ENCODE measurements at regions not wholly inside any gene's neighbourhood (a gene's known extent, or its start where the extent isn't known, plus 50 kb on each side); places are given as distances from the start of the nearest gene placed in this dataset.

DNA sequence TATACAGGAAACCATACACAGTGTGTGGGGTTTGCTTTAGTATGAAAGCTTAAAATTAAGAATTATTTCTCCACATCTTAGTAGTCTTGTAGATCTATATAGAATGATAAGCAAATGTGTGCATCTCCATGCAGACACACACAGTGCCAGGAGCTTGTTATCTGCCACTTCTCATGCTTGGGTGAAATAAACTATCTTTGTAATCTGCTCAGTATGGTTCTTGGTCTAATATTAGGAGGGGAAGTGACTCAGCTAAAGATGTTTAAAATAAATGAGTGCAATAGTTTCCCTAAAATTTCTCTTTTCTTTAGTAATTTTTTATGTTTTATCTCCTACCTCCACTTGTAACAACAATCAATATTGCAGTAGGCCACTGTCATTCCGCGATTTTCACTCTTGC is 689.6 kb downstream of the TAF11L14 start:
- Histone ChIP-seq H4K20me1 (replicated peaks in 1 of 2; ENCODE audit: control insufficient read depth in 1 of 2, insufficient read depth in 2 of 2, low read length in 2 of 2) (no peaks in the 10 kb centered on the region), H3K79me2 (ENCODE audit: control insufficient read depth in 1 of 2, insufficient read depth in 2 of 2, low read length in 2 of 2) (no peaks in the 10 kb centered on the region), H3K79me1 (ENCODE audit: low read depth, low read length) (no peaks in the 10 kb centered on the region), H3K4ac (replicated peaks; ENCODE audit: insufficient read length, low read depth, low read length) (no peak overlapping the region), H2BK12ac (ENCODE audit: low read depth, low read length) (no peak overlapping the region), H4K91ac (replicated peaks; ENCODE audit: insufficient read length, low read length) (no peak overlapping the region), H2AFZ (ENCODE audit: low read length) (no peak overlapping the region), H3K23me2 (ENCODE audit: low read depth, low read length) (no peaks in the 10 kb centered on the region), H4K8ac (ENCODE audit: extremely low read depth, insufficient read depth, low read length) (no peak overlapping the region), H3K4me1 (replicated peaks in 1 of 4; ENCODE audit: control insufficient read depth in 3 of 4, insufficient read depth in 4 of 4, low read length in 3 of 4) (no peaks in the 10 kb centered on the region), H3K18ac (ENCODE audit: extremely low read depth, low read length) (no peak overlapping the region), H3K56ac (replicated peaks; ENCODE audit: insufficient read length, low read depth, low read length) (no peak overlapping the region), H3K9me3 (ENCODE audit: insufficient read depth in 2 of 2, low read depth in 1 of 2, low read length in 1 of 2) (no peaks in the 10 kb centered on the region), H4K5ac (ENCODE audit: insufficient read length, low read depth, low read length) (no peak overlapping the region), H3K27me3 (replicated peaks in 1 of 4; ENCODE audit: control insufficient read depth in 3 of 4, extremely low read depth in 1 of 4, insufficient read depth in 3 of 4, low read length in 3 of 4) (no peaks in the 10 kb centered on the region), H2BK15ac (ENCODE audit: low read length) (no peak overlapping the region), H3K14ac (ENCODE audit: insufficient read length) (no peak overlapping the region), H3K23ac (ENCODE audit: insufficient read length) (no peak overlapping the region), H3K4me3 (ENCODE audit: extremely low read depth in 1 of 4, insufficient read depth in 2 of 4, low read depth in 3 of 4, low read length in 4 of 4) (no peak overlapping the region), H3K9ac (replicated peaks in 1 of 4; ENCODE audit: extremely low read depth in 1 of 4, low read depth in 3 of 4, low read length in 3 of 4) (no peak overlapping the region), H2BK20ac (ENCODE audit: low read length) (no peak overlapping the region), H2AK5ac (ENCODE audit: low read depth, low read length) (no peak overlapping the region), H3K36me3 (ENCODE audit: control insufficient read depth in 2 of 4, insufficient read depth in 4 of 4, low read length in 3 of 4) (no peaks in the 10 kb centered on the region), H2BK5ac (ENCODE audit: low read depth, low read length) (no peak overlapping the region), H3K27ac (ENCODE audit: low read depth, low read length) (no peak overlapping the region), H2BK120ac (replicated peaks; ENCODE audit: low read depth, low read length) (no peak overlapping the region), H3K4me2 (ENCODE audit: insufficient read depth in 1 of 2, low read depth in 2 of 2, low read length in 2 of 2) (no peak overlapping the region)
- WGBS, 2 experiments (ENCODE audit: extremely low coverage in 1 of 2, insufficient coverage in 1 of 2, insufficient read length in 1 of 2, insufficient replicate concordance in 2 of 2, low coverage in 1 of 2, low lambda C conversion rate in 2 of 2, missing lambda C conversion rate in 1 of 2) = 83% methylated on average over 2 of the region's 2 CpGs; no CpG with 5 or more reads in 1 of the 2 experiments
- ChIA-PET POLR2A (ENCODE audit: partially characterized antibody) (no interaction called here), CTCF (ENCODE audit: partially characterized antibody) (no interaction called here)
- FAIRE-seq = no peak
- DNase-seq (ENCODE audit: low read depth in 1 of 2, low spot score in 2 of 2) = no peak
- no peak for TF ChIP-seq EGR1 (IDR thresholded peaks at IDR 0.05; ENCODE audit: borderline replicate concordance, low read depth, low read length)
- TF ChIP-seq RXRA (IDR thresholded peaks at IDR 0.05; ENCODE audit: insufficient read depth, low read depth, low read length) = no peak
- TF ChIP-seq SP2 (IDR thresholded peaks at IDR 0.05; ENCODE audit: low read length) = no peak
- no peak for TF ChIP-seq BCL11A (IDR thresholded peaks at IDR 0.05; ENCODE audit: low read depth in 2 of 2, low read length in 2 of 2)
- TF ChIP-seq HDAC2 (IDR thresholded peaks at IDR 0.05; ENCODE audit: borderline replicate concordance in 1 of 2, low read depth in 2 of 2, low read length in 2 of 2) = no peak
- TF ChIP-seq, protein P1, sequence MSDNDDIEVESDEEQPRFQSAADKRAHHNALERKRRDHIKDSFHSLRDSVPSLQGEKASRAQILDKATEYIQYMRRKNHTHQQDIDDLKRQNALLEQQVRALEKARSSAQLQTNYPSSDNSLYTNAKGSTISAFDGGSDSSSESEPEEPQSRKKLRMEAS (IDR thresholded peaks at IDR 0.05) = no peak
- TF ChIP-seq BRCA1 (IDR thresholded peaks at IDR 0.05; ENCODE audit: low read depth, low read length) = no peak
- no peak for TF ChIP-seq SRF (IDR thresholded peaks at IDR 0.05; ENCODE audit: low read depth, low read length)
- TF ChIP-seq KDM4A (IDR thresholded peaks at IDR 0.05; ENCODE audit: low read depth, low read length, severe bottlenecking) = no peak
- TF ChIP-seq SIN3A (conservative IDR thresholded peaks at IDR 0.05 in 1 of 2, IDR thresholded peaks at IDR 0.05 in 1 of 2; ENCODE audit: low read depth in 1 of 2, low read length in 2 of 2) = no peak
- TF ChIP-seq SP1 (IDR thresholded peaks at IDR 0.05; ENCODE audit: low read depth, low read length) = no peak
- no peak for TF ChIP-seq NANOG (IDR thresholded peaks at IDR 0.05; ENCODE audit: insufficient read depth, low read depth, low read length, poor library complexity, severe bottlenecking)
- no peak for TF ChIP-seq TCF12 (IDR thresholded peaks at IDR 0.05; ENCODE audit: low read depth, low read length)
- TF ChIP-seq BACH1 (IDR thresholded peaks at IDR 0.05; ENCODE audit: low read length) = no peak
- TF ChIP-seq PHF8 (conservative IDR thresholded peaks at IDR 0.05; ENCODE audit: low read depth, low read length) = no peak
- TF ChIP-seq JUN (IDR thresholded peaks at IDR 0.05; ENCODE audit: low read depth, low read length) = no peak

Measured in H1 (cell line).